ENCODE measurements at regions not wholly inside any gene's neighbourhood (a gene's known extent, or its start where the extent isn't known, plus 50 kb on each side); places are given as distances from the start of the nearest gene placed in this dataset.

DNA sequence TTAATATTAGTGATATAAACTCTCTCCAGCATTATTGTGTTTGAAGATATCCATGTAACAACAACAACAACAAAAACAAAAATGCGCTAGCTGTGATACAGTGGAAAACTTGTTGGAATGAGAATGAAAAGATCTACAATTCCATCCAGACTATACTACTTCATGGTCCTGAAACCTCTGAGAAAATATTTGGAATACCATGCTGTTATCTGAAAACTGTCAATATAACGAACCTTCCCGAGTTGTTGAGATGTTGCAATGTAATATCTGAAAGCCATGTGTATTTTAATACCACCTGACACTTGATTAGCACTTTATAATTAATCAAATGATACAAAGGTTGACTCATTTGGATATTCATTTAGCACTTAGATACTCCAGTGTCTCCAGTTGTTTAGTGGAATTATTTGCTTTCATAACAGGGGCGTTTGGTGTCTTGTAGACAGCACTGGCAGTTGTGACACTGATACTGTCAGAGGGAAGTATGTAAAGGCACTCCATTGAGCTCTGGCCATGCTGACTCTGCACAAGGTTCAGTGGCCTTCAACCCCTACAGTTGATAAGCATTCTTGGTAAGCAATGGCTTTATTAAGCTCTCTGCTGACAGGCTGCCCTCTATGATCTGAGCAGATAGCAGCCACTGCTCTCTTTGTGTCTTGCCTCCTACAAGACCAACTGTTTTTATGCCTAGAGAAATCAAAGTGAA is 447.1 kb upstream of the SEL1L start:
- TF ChIP-seq, protein P1, sequence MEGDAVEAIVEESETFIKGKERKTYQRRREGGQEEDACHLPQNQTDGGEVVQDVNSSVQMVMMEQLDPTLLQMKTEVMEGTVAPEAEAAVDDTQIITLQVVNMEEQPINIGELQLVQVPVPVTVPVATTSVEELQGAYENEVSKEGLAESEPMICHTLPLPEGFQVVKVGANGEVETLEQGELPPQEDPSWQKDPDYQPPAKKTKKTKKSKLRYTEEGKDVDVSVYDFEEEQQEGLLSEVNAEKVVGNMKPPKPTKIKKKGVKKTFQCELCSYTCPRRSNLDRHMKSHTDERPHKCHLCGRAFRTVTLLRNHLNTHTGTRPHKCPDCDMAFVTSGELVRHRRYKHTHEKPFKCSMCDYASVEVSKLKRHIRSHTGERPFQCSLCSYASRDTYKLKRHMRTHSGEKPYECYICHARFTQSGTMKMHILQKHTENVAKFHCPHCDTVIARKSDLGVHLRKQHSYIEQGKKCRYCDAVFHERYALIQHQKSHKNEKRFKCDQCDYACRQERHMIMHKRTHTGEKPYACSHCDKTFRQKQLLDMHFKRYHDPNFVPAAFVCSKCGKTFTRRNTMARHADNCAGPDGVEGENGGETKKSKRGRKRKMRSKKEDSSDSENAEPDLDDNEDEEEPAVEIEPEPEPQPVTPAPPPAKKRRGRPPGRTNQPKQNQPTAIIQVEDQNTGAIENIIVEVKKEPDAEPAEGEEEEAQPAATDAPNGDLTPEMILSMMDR (IDR thresholded peaks at IDR 0.05), result no peak
- TF ChIP-seq POLR2A (IDR thresholded peaks at IDR 0.05), result no peak
